Activated T-helper 1 cell treated with anti-CD3 and anti-CD28 coated beads, Interleukin-12 subunit alpha, Interleukin-12 subunit beta, Interleukin-2, Interleukin-4 antibody, amounts not matched to agents 30 ng/mL and 10 ng/mL and 1 ng/mL, durations not matched to agents 14 hours and 24 hours and 36 hours (primary cell): ENCODE measurements at regions not wholly inside any gene's neighbourhood (a gene's known extent, or its start where the extent isn't known, plus 50 kb on each side); places are given as distances from the start of the nearest gene placed in this dataset.
"Not testable (repeated sequence)": the region's sequence is repeated elsewhere in the genome, so short reads cannot be mapped to it uniquely, and the experiment has no call there.

Experiments
- DNase-seq: peaks from one replicate; pipeline ENCODE4 v3.0.0; 2021; ENCODE audit warnings: low spot score
- H3K27ac Mint-ChIP-seq: one replicate; pipeline ENCODE4 v1.8.0; 2021; ENCODE audit warnings: mild to moderate bottlenecking, mixed read lengths
- H3K27me3 Mint-ChIP-seq: one replicate; pipeline ENCODE4 v1.8.0; 2022; ENCODE audit warnings: mild to moderate bottlenecking, moderate library complexity, mixed read lengths; ENCODE audit not compliant: insufficient read depth
- H3K36me3 Mint-ChIP-seq: one replicate; pipeline ENCODE4 v1.8.0; 2021; ENCODE audit warnings: low read depth, mixed read lengths
- H3K4me1 Mint-ChIP-seq: one replicate; pipeline ENCODE4 v1.8.0; 2021; ENCODE audit warnings: low read depth, mixed read lengths
- H3K4me3 Mint-ChIP-seq: one replicate; pipeline ENCODE4 v1.8.0; 2021; ENCODE audit warnings: mild to moderate bottlenecking, moderate library complexity, mixed read lengths
- H3K9me3 Mint-ChIP-seq: one replicate; pipeline ENCODE4 v1.8.0; 2021; ENCODE audit warnings: mixed read lengths
- intact Hi-C: fragments of 100-400 bp; cut with micrococcal nuclease; formaldehyde crosslinking; loops from one replicate; pipeline ENCODE4 v1.15.1; 2024

DNA sequence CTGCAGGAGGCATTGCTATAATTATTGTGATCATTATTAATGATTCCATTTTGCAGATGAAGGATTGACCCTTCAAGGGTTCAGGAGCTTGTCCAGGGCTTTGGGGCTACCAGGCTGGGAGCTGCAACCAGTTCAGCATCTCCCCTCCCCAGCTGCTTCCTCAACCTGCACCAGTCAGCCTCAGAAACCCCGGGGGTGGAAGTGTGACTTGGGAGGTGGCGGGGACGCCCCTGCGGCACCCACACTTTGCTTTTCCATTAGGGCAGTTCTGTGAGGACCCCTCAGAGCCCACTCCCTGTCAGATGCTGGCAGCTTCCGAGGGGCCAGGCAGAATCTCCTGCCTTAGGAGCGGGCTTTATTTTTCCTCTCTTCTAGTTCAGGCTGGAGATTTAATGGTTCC, 85.6 kb downstream of the OLFM1 start:
- intact Hi-C loops: no loop called here
- no peak for DNase-seq
- H3K27me3 Mint-ChIP-seq: no peaks in the 10 kb centered on the region
- no peak overlapping the region for H3K4me3 Mint-ChIP-seq
- no peaks in the 10 kb centered on the region for H3K36me3 Mint-ChIP-seq
- no peak overlapping the region for H3K27ac Mint-ChIP-seq
- no peaks in the 10 kb centered on the region for H3K9me3 Mint-ChIP-seq
- no peaks in the 10 kb centered on the region for H3K4me1 Mint-ChIP-seq

DNA sequence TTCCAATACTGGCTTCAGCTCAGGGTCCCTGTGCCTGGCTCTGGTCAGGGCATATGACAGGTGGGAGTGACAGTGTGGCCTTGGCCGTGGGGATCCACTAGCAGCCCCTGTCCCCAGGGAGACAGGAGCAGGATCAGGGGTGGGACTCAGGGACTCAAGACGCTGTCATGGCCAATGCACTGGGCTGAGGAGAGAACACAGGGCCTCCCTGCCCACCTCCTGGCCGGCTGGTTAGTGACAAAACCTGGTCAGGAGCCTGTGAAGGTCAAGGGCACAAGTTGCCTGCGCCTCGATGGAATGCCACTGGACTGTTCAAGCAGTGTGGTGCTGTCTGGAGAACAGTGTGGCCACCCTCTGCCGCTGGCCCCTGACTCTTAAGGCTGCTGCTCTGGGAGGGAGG, 86.8 kb downstream of the OLFM1 start:
- no peaks in the 10 kb centered on the region for H3K27me3 Mint-ChIP-seq
- H3K9me3 Mint-ChIP-seq: no peaks in the 10 kb centered on the region
- intact Hi-C loops: no loop called here
- H3K4me1 Mint-ChIP-seq: no peaks in the 10 kb centered on the region
- DNase-seq: no peak
- H3K36me3 Mint-ChIP-seq: no peaks in the 10 kb centered on the region
- H3K4me3 Mint-ChIP-seq: no peak overlapping the region
- H3K27ac Mint-ChIP-seq: no peak overlapping the region

DNA sequence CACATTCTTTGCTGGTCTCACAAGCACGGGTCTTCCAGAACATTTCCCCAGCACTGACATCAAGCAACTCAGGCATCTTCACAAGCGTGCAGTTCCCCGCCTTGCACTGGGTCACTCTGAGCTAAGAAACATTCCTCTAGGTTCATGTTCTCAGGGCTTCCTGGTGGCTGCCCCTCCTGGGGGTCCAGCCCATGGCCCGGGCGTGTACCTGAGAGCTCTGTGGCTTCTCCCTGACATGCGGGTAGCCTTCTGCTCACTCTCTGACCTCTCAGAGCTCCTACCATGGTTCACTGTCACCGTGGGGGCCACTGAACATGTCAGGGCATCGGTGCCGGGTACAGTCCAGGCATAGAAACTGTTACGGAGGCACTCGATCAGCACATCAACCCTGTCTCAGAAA, 87.5 kb downstream of the OLFM1 start:
- Mint-ChIP-seq H3K4me3 (no peak overlapping the region), H3K27me3 (no peaks in the 10 kb centered on the region), H3K4me1 (no peaks in the 10 kb centered on the region), H3K36me3 (no peaks in the 10 kb centered on the region), H3K9me3 (no peaks in the 10 kb centered on the region), H3K27ac (no peak overlapping the region)
- no peak for DNase-seq
- intact Hi-C loops: no loop called here

DNA sequence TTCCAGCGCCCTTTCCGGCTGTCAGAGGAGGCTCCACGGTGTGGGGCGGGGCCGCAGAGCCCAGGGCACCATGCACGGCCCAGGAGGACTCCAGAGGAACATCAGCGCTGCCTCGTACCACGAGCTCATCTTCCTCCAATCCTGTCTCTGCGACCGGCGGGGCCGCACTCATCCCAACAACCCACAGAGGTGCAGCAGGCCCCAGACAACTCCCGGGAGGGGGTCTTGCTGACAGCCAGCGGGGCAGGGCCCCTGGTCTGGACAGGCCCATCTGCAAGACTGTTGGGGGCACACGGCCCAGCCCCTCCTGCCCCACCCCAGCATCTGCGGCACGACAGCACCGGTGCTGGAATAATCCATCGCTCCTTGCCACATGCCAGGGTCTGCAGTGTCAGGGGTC, 88.8 kb downstream of the OLFM1 start:
- no peaks in the 10 kb centered on the region for H3K36me3 Mint-ChIP-seq
- no peaks in the 10 kb centered on the region for H3K27me3 Mint-ChIP-seq
- no peaks in the 10 kb centered on the region for H3K4me1 Mint-ChIP-seq
- H3K27ac Mint-ChIP-seq: no peak overlapping the region
- intact Hi-C loops: no loop called here
- H3K9me3 Mint-ChIP-seq: no peaks in the 10 kb centered on the region
- H3K4me3 Mint-ChIP-seq: no peak overlapping the region
- DNase-seq: no peak

- H3K4me3 Mint-ChIP-seq, H3K27ac Mint-ChIP-seq, H3K36me3 Mint-ChIP-seq, H3K4me1 Mint-ChIP-seq, H3K27me3 Mint-ChIP-seq, H3K9me3 Mint-ChIP-seq, intact Hi-C loops, DNase-seq: not testable (repeated sequence)
These were observed 90.1 kb downstream of the OLFM1 start for GRCh38 chr9:135177562-135177961.

GRCh38 chr9:135178498-135178897, 91.0 kb downstream of the OLFM1 start:
- Mint-ChIP-seq H3K36me3 (no peaks in the 10 kb centered on the region), H3K4me1 (no peaks in the 10 kb centered on the region), H3K27ac (no peak overlapping the region), H3K9me3 (no peaks in the 10 kb centered on the region), H3K27me3 (no peaks in the 10 kb centered on the region), H3K4me3 (no peak overlapping the region)
- intact Hi-C loops: no loop called here
- DNase-seq: no peak

DNA sequence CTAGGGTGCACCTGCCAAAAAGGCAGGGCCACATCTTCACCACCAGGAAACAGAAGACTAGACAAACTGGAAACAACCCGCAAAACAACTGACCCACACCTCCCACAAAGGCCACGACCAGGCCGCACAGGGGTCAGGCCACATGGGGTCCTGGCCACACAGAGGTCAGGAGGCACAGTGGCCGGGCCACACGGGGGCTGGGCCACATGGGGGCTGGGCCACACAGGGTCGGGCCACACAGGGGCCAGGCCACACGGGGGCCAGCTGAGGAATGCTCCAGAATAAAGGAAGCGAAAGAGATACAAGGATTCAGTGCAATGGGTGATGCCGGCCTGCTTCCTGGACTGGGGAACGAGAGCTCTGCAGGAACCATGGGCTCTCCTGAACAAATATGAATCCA, 91.6 kb downstream of the OLFM1 start:
- no peaks in the 10 kb centered on the region for H3K9me3 Mint-ChIP-seq
- no peaks in the 10 kb centered on the region for H3K36me3 Mint-ChIP-seq
- no peak overlapping the region for H3K4me3 Mint-ChIP-seq
- DNase-seq: no peak
- no peak overlapping the region for H3K27ac Mint-ChIP-seq
- no peaks in the 10 kb centered on the region for H3K27me3 Mint-ChIP-seq
- intact Hi-C loops: no loop called here
- no peaks in the 10 kb centered on the region for H3K4me1 Mint-ChIP-seq

GRCh38 chr9:135179976-135180375, 92.5 kb downstream of the OLFM1 start:
- Mint-ChIP-seq H3K9me3 (no peaks in the 10 kb centered on the region), H3K27me3 (no peaks in the 10 kb centered on the region), H3K36me3 (no peaks in the 10 kb centered on the region), H3K27ac (no peak overlapping the region), H3K4me3 (no peak overlapping the region), H3K4me1 (no peaks in the 10 kb centered on the region)
- intact Hi-C loops: no loop called here
- DNase-seq: no peak

DNA sequence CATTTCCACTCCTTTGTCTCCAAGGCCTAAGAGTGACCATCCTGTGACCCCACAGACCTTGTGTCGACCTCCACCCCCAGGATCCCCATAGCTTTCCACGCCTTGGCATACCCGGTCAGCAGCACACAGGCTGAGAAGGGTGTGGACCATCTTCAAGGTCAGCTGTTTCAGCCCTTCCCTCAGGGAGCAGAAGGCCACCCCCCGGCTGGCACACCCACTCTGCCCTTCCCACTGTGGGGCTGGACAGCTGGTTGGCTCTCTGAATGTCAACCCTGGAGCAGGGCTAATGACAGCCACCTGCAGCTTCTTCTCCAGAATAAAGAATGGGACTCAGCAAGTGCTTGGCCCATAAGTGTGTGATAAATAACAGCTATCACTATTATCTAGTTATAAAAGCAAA, 93.1 kb downstream of the OLFM1 start:
- Mint-ChIP-seq H3K36me3 (no peaks in the 10 kb centered on the region), H3K4me3 (no peak overlapping the region), H3K27me3 (no peaks in the 10 kb centered on the region), H3K9me3 (no peaks in the 10 kb centered on the region), H3K27ac (no peak overlapping the region), H3K4me1 (no peaks in the 10 kb centered on the region)
- DNase-seq: no peak
- intact Hi-C loops: no loop called here

- DNase-seq: no peak
- intact Hi-C loops: no loop called here
- H3K36me3 Mint-ChIP-seq: no peaks in the 10 kb centered on the region
- no peaks in the 10 kb centered on the region for H3K27me3 Mint-ChIP-seq
- H3K27ac Mint-ChIP-seq: no peak overlapping the region
- H3K4me1 Mint-ChIP-seq: no peaks in the 10 kb centered on the region
- no peaks in the 10 kb centered on the region for H3K9me3 Mint-ChIP-seq
- no peak overlapping the region for H3K4me3 Mint-ChIP-seq
These were observed 93.9 kb downstream of the OLFM1 start for GRCh38 chr9:135181336-135181735.

GRCh38 chr9:135181841-135182240, 94.4 kb downstream of the OLFM1 start:
- H3K4me3 Mint-ChIP-seq, H3K27ac Mint-ChIP-seq, H3K4me1 Mint-ChIP-seq, H3K9me3 Mint-ChIP-seq, intact Hi-C loops, H3K36me3 Mint-ChIP-seq, DNase-seq, H3K27me3 Mint-ChIP-seq: not testable (repeated sequence)

GRCh38 chr9:135183069-135183468, 95.6 kb downstream of the OLFM1 start:
- no peak overlapping the region for H3K27ac Mint-ChIP-seq
- H3K9me3 Mint-ChIP-seq: no peaks in the 10 kb centered on the region
- intact Hi-C loops: no loop called here
- H3K36me3 Mint-ChIP-seq: no peaks in the 10 kb centered on the region
- H3K27me3 Mint-ChIP-seq: peaks cover 4% of the 10 kb centered on the region
- no peak for DNase-seq
- H3K4me1 Mint-ChIP-seq: no peaks in the 10 kb centered on the region
- H3K4me3 Mint-ChIP-seq: no peak overlapping the region

- Mint-ChIP-seq H3K27ac (no peak overlapping the region), H3K27me3 (peaks cover 4% of the 10 kb centered on the region), H3K9me3 (no peaks in the 10 kb centered on the region), H3K4me1 (no peaks in the 10 kb centered on the region), H3K36me3 (no peaks in the 10 kb centered on the region), H3K4me3 (no peak overlapping the region)
- no peak for DNase-seq
- intact Hi-C loops: no loop called here
These were observed 96.2 kb downstream of the OLFM1 start for GRCh38 chr9:135183528-135184180.
